Neutrophil (primary cell): ENCODE measurements at regions not wholly inside any gene's neighbourhood (a gene's known extent, or its start where the extent isn't known, plus 50 kb on each side); places are given as distances from the start of the nearest gene placed in this dataset.

Experiments
- H3K27ac ChIP-seq: fragments of 200-600 bp; sonication (generic); 2 replicates; pipeline ENCODE4 v1.5.1; 2016; ENCODE audit warnings: mild to moderate bottlenecking, moderate library complexity
- H3K27me3 ChIP-seq: fragments of 200-600 bp; sonication (generic); 2 replicates; pipeline ENCODE4 v1.6.0; 2016; ENCODE audit warnings: mild to moderate bottlenecking
- H3K36me3 ChIP-seq: fragments of 200-600 bp; sonication (generic); 2 replicates; pipeline ENCODE4 v1.5.1; 2017
- H3K4me1 ChIP-seq, 2 experiments: fragments of 200-600 bp in 1 of 2; sonication (generic) in 1 of 2; 1 replicate in 1 of 2; 2 replicates in 1 of 2; pipeline versions ENCODE4 v1.5.1 to v1.6.1; 2013 to 2016; ENCODE audit warnings: low read depth in 1 of 2, low read length in 1 of 2, mild to moderate bottlenecking in 1 of 2, moderate library complexity in 1 of 2; ENCODE audit not compliant: control insufficient read depth in 1 of 2, insufficient read depth in 1 of 2
- H3K4me3 ChIP-seq, 2 experiments: fragments of 200-600 bp in 1 of 2; sonication (generic) in 1 of 2; 1 replicate in 1 of 2; 2 replicates in 1 of 2; pipeline ENCODE4 v1.5.1; 2013 to 2016; ENCODE audit warnings: low read depth in 1 of 2, low read length in 1 of 2, mild to moderate bottlenecking in 1 of 2, moderate library complexity in 1 of 2
- H3K9me3 ChIP-seq: fragments of 200-600 bp; sonication (generic); 2 replicates; pipeline ENCODE4 v1.5.1; 2016
- TF ChIP-seq, protein P1 (sequence below): fragments of 200-600 bp; sonication (generic); IDR thresholded peaks from 2 replicates; pipeline ENCODE4 v1.5.1; 2016; ENCODE audit warnings: antibody characterized with exemption

DNA sequence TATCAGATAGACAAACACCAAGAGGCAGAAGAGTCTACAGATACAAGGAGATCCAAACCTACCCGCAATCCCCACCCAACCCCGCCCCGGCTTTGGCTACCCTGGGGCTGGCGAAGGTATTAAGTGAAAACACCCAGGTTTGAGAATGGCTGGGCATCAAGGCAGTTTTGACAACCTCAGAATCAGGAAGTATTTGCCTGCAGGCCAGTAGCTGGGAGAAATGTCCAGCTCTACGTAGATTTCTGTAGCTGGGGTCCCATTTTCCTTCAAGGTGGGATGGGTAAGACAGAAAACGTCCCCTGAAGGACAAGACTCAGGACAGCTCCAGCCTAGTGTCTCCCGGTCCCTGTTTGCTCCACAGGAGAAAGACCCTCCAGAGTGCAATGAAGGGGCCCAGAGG is 101.8 kb upstream of the ERG start:
- Histone ChIP-seq H3K27me3 (no peaks in the 10 kb centered on the region), H3K4me1 (no peaks in the 10 kb centered on the region), H3K27ac (no peak overlapping the region), H3K9me3 (no peaks in the 10 kb centered on the region), H3K4me3 (no peak overlapping the region), H3K36me3 (no peaks in the 10 kb centered on the region)
- TF ChIP-seq, protein P1, sequence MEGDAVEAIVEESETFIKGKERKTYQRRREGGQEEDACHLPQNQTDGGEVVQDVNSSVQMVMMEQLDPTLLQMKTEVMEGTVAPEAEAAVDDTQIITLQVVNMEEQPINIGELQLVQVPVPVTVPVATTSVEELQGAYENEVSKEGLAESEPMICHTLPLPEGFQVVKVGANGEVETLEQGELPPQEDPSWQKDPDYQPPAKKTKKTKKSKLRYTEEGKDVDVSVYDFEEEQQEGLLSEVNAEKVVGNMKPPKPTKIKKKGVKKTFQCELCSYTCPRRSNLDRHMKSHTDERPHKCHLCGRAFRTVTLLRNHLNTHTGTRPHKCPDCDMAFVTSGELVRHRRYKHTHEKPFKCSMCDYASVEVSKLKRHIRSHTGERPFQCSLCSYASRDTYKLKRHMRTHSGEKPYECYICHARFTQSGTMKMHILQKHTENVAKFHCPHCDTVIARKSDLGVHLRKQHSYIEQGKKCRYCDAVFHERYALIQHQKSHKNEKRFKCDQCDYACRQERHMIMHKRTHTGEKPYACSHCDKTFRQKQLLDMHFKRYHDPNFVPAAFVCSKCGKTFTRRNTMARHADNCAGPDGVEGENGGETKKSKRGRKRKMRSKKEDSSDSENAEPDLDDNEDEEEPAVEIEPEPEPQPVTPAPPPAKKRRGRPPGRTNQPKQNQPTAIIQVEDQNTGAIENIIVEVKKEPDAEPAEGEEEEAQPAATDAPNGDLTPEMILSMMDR = no peak

DNA sequence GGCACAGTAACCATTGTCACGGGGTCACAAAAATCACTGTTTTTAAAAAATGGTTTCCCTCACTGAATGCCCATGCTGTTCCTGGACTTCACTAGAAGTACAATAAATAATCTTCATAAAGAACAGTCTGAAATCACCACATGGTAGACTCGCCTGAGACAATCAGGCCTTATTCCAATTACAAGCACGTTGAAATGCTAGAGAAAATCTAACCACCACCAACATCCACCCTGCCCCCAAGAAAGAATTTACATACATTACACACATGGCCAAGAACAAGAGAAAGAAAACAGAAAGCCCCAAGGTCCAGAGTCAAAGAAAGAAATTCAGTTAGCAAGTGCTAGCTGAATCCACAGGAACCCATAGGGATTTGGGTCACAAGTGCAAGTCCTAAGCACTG is 107.0 kb upstream of the ERG start:
- H3K36me3 ChIP-seq = no peaks in the 10 kb centered on the region
- no peaks in the 10 kb centered on the region for H3K27me3 ChIP-seq
- H3K4me3 ChIP-seq = no peak overlapping the region
- no peaks in the 10 kb centered on the region for H3K9me3 ChIP-seq
- no peak overlapping the region for H3K27ac ChIP-seq
- TF ChIP-seq, protein P1 = no peak
- H3K4me1 ChIP-seq = no peaks in the 10 kb centered on the region

DNA sequence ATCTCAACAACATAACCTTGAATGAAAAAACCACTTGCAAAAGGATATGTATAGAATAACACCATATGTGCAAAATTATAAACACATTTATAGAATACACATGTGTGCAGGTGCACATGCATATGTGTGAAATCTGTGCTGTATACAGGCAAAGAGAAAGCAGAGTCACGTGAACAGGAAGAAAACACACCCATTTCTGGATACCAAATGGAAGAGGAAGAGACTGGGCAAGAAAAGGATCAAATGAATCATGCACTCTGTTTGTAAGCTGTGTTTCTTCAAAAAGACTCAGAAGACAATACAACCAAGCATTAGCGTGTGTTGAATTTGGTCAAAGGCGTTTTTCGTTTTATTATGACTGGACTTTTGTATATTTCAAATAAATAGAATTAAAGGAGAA is 111.3 kb upstream of the ERG start:
- H3K4me1 ChIP-seq = no peaks in the 10 kb centered on the region
- TF ChIP-seq, protein P1 = no peak
- no peaks in the 10 kb centered on the region for H3K9me3 ChIP-seq
- H3K4me3 ChIP-seq = no peak overlapping the region
- no peaks in the 10 kb centered on the region for H3K27me3 ChIP-seq
- H3K27ac ChIP-seq = no peak overlapping the region
- no peaks in the 10 kb centered on the region for H3K36me3 ChIP-seq

DNA sequence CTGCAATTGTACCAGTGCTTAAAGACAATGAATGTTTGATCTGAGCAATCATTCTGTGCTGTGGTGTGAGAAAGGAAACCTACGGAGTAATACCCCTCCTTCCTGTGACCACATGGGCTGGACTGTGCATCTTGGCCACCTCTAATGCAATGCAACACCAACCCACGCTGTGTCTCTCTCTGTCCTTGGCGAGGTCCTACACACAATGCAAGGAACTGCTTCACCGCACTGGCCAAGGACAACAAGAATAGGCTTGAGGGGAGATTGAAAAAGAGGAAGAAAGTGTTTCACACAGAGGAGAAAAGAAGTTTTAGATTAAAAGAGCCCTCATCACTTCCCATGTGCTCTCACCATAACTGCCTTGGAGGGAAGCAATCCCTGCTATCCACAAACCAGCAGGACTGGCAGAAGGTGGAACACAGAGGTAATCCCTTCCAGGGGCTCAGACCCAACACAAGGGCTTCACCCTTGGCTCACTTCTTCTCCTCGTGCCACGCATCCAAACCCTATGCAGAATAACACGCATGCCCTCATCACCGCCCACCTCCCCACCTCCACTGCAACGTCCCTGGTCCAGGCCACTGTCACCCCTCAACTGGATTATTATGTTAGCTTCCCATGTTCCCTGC is 112.5 kb upstream of the ERG start:
- no peak overlapping the region for H3K4me3 ChIP-seq
- no peaks in the 10 kb centered on the region for H3K9me3 ChIP-seq
- TF ChIP-seq, protein P1 = no peak
- H3K4me1 ChIP-seq = no peaks in the 10 kb centered on the region
- H3K27me3 ChIP-seq = no peaks in the 10 kb centered on the region
- no peak overlapping the region for H3K27ac ChIP-seq
- no peaks in the 10 kb centered on the region for H3K36me3 ChIP-seq

DNA sequence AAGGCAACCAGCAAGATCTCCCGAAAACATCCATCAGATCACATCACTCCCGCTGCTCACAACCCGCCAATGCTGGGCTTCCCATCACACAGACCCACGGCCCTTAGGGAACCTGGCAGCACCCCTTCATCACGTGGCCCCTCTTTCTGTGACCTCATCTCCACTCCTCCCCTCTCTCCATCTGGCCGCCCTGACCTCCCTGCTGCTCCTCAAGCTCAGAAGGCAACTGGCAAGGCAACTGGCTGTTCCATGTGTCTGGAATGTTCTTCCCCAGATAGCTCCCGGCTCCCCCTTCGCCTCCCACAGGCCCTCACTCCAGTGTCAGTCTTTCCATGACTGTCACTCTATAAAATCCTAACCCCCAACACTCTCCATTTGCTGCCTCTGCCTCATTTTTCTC is 113.0 kb upstream of the ERG start:
- no peaks in the 10 kb centered on the region for H3K36me3 ChIP-seq
- no peak overlapping the region for H3K4me3 ChIP-seq
- no peak overlapping the region for H3K27ac ChIP-seq
- no peaks in the 10 kb centered on the region for H3K4me1 ChIP-seq
- H3K27me3 ChIP-seq = no peaks in the 10 kb centered on the region
- H3K9me3 ChIP-seq = no peaks in the 10 kb centered on the region
- TF ChIP-seq, protein P1 = no peak

DNA sequence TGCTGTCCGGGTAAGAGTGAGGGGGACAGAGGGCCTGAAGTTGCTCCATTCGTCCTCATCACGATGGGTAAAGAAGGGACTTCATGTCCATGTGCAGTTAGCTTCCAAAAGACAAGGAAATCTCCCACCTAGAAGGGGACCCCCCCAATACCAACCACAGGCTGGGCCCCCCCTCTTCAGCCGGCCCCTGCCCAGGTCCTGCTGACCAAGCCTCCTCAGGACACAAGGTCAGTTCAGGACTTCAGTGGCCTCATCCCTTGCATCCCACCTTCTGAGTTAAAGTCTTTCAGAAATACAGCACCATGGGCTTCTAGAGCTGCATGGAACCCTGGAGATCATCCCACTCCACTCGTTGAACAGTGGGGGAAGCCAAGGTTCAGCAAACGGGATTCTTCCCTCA is 115.4 kb upstream of the ERG start:
- H3K4me3 ChIP-seq = no peak overlapping the region
- H3K27me3 ChIP-seq = no peaks in the 10 kb centered on the region
- H3K9me3 ChIP-seq = no peaks in the 10 kb centered on the region
- H3K36me3 ChIP-seq = no peaks in the 10 kb centered on the region
- no peak overlapping the region for H3K27ac ChIP-seq
- TF ChIP-seq, protein P1 = no peak
- no peaks in the 10 kb centered on the region for H3K4me1 ChIP-seq
